Activated CD8-positive, alpha-beta T cell treated with anti-CD3 and anti-CD28 coated beads for 36 hours (primary cell): ENCODE measurements at regions not wholly inside any gene's neighbourhood (a gene's known extent, or its start where the extent isn't known, plus 50 kb on each side); places are given as distances from the start of the nearest gene placed in this dataset.

Source experiments
- ATAC-seq: fragments of 200-7000 bp; cut with Tn5 transposase; one replicate; pipeline ENCODE4 v1.10.0; 2021; ENCODE audit warnings: mild to moderate bottlenecking, moderate library complexity
- CTCF ChIA-PET: fragments of 350-600 bp; sonication (Branson Sonifier 250); formaldehyde crosslinking; loops from one replicate; lab custom pipeline; 2021; ENCODE audit warnings: antibody characterized with exemption; lab: Charles Lee
- POLR2A ChIA-PET: fragments of 350-600 bp; sonication (Branson Sonifier 250); formaldehyde crosslinking; loops from one replicate; lab custom pipeline; 2021; ENCODE audit warnings: antibody characterized with exemption; lab: Charles Lee
- DNase-seq: peaks from one replicate; pipeline ENCODE4 v3.0.0-alpha.2; 2020
- H3K27ac Mint-ChIP-seq: one replicate; pipeline ENCODE4 v1.8.0; 2021; ENCODE audit warnings: mild to moderate bottlenecking, mixed read lengths
- H3K27me3 Mint-ChIP-seq: one replicate; pipeline ENCODE4 v1.8.0; 2021; ENCODE audit warnings: mixed read lengths
- H3K36me3 Mint-ChIP-seq: one replicate; pipeline ENCODE4 v1.8.0; 2021; ENCODE audit warnings: low read depth, mixed read lengths
- H3K4me1 Mint-ChIP-seq: one replicate; pipeline ENCODE4 v1.8.0; 2021; ENCODE audit warnings: low read depth, mixed read lengths
- H3K4me3 Mint-ChIP-seq: one replicate; pipeline ENCODE4 v1.8.0; 2021; ENCODE audit warnings: mild to moderate bottlenecking, moderate library complexity, mixed read lengths
- H3K9me3 Mint-ChIP-seq: one replicate; pipeline ENCODE4 v1.8.0; 2021; ENCODE audit warnings: mixed read lengths
- CTCF ChIP-seq: fragments of 200-600 bp; IDR thresholded peaks from one replicate; pipeline ENCODE4 v1.8.0; 2022; ENCODE audit warnings: antibody characterized with exemption, mild to moderate bottlenecking
- intact Hi-C: fragments of 100-400 bp; cut with micrococcal nuclease; formaldehyde crosslinking; loops from one replicate; pipeline ENCODE4 v1.10.0; 2022

- CTCF ChIA-PET = no interaction called here
- POLR2A ChIA-PET = interaction anchor here (0.6 kb wide), 1 partner anchor 1038 kb away, joined by 3 read pairs; no protein-coding TSS in a partner anchor
- ATAC-seq (no peak), DNase-seq (no peak)
- Mint-ChIP-seq H3K9me3 (peaks cover 6% of the 10 kb centered on the region), H3K4me1 (no peaks in the 10 kb centered on the region), H3K27me3 (no peaks in the 10 kb centered on the region), H3K4me3 (no peak overlapping the region), H3K36me3 (no peaks in the 10 kb centered on the region), H3K27ac (no peak overlapping the region)
- no peak for TF ChIP-seq CTCF
- intact Hi-C loops = no loop called here
These were observed 356.4 kb upstream of the DDHD1 start for GRCh38 chr14:53509276-53510244.

GRCh38 chr14:53501361-53502211 is 348.5 kb upstream of the DDHD1 start:
- Mint-ChIP-seq H3K4me1 (no peaks in the 10 kb centered on the region), H3K9me3 (peaks cover 21% of the 10 kb centered on the region), H3K27ac (no peak overlapping the region), H3K4me3 (no peak overlapping the region), H3K27me3 (no peaks in the 10 kb centered on the region), H3K36me3 (no peaks in the 10 kb centered on the region)
- no peak for TF ChIP-seq CTCF
- ATAC-seq (no peak), DNase-seq (no peak)
- intact Hi-C loops = no loop called here
- ChIA-PET POLR2A (no interaction called here), CTCF (no interaction called here)

GRCh38 chr14:53500191-53500590 is 347.1 kb upstream of the DDHD1 start:
- POLR2A ChIA-PET = no interaction called here
- intact Hi-C loops = no loop called here
- no peak for TF ChIP-seq CTCF
- peaks cover 18% of the 10 kb centered on the region for H3K9me3 Mint-ChIP-seq
- CTCF ChIA-PET = no interaction called here
- no peak overlapping the region for H3K27ac Mint-ChIP-seq
- no peak for DNase-seq
- no peaks in the 10 kb centered on the region for H3K4me1 Mint-ChIP-seq
- H3K36me3 Mint-ChIP-seq = no peaks in the 10 kb centered on the region
- no peak for ATAC-seq
- H3K4me3 Mint-ChIP-seq = no peak overlapping the region
- no peaks in the 10 kb centered on the region for H3K27me3 Mint-ChIP-seq

GRCh38 chr14:53496668-53497067 is 343.5 kb upstream of the DDHD1 start:
- no peak for ATAC-seq
- H3K27ac Mint-ChIP-seq = no peak overlapping the region
- H3K27me3 Mint-ChIP-seq = no peaks in the 10 kb centered on the region
- H3K36me3 Mint-ChIP-seq = no peaks in the 10 kb centered on the region
- intact Hi-C loops = no loop called here
- CTCF ChIA-PET = no interaction called here
- no peak for TF ChIP-seq CTCF
- H3K9me3 Mint-ChIP-seq = peaks cover 2% of the 10 kb centered on the region
- H3K4me1 Mint-ChIP-seq = no peaks in the 10 kb centered on the region
- no peak overlapping the region for H3K4me3 Mint-ChIP-seq
- no peak for DNase-seq
- POLR2A ChIA-PET = no interaction called here
